MCF 10A (cell line): ENCODE measurements at regions not wholly inside any gene's neighbourhood (a gene's known extent, or its start where the extent isn't known, plus 50 kb on each side); places are given as distances from the start of the nearest gene placed in this dataset.

Experiments
- BruUV-seq: library from RNA; stranded (reverse); fragments of 400-500 nt; replicated peaks from 2 replicates; lab custom pipeline; 2021; lab: Mats Ljungman, UMichigan
- CTCF ChIA-PET: fragments of 300-600 bp; sonication (Branson Sonifier 250); formaldehyde crosslinking; extraction: SDS; loops from one replicate; lab custom pipeline; 2021; ENCODE audit warnings: antibody characterized with exemption, inconsistent platforms; lab: Yijun Ruan, JAX
- POLR2A ChIA-PET: fragments of 300-600, 350-650 bp; sonication (Branson Sonifier 250); formaldehyde crosslinking; extraction: SDS; loops from one replicate; lab custom pipeline; 2020; ENCODE audit warnings: antibody characterized with exemption, inconsistent platforms; lab: Yijun Ruan, JAX
- DNase-seq: peaks from one replicate; pipeline ENCODE4 v3.0.0-alpha.2; 2018; ENCODE audit not compliant: unreplicated experiment
- H3K27ac Mint-ChIP-seq: one replicate; pipeline ENCODE4 v1.8.0; 2022; ENCODE audit warnings: mild to moderate bottlenecking, low read depth, mixed read lengths; ENCODE audit not compliant: unreplicated experiment
- H3K27me3 Mint-ChIP-seq: one replicate; pipeline ENCODE4 v1.8.0; 2022; ENCODE audit warnings: mixed read lengths; ENCODE audit not compliant: insufficient read depth, unreplicated experiment
- H3K36me3 Mint-ChIP-seq: one replicate; pipeline ENCODE4 v1.8.0; 2022; ENCODE audit warnings: mild to moderate bottlenecking, moderate library complexity, mixed read lengths; ENCODE audit not compliant: insufficient read depth, unreplicated experiment
- H3K4me1 Mint-ChIP-seq: one replicate; pipeline ENCODE4 v1.8.0; 2022; ENCODE audit warnings: mixed read lengths; ENCODE audit not compliant: insufficient read depth, unreplicated experiment
- H3K4me3 Mint-ChIP-seq: one replicate; pipeline ENCODE4 v1.8.0; 2022; ENCODE audit warnings: mild to moderate bottlenecking, moderate library complexity, mixed read lengths; ENCODE audit not compliant: unreplicated experiment
- H3K9me3 Mint-ChIP-seq: one replicate; pipeline ENCODE4 v1.8.0; 2022; ENCODE audit warnings: mixed read lengths; ENCODE audit not compliant: unreplicated experiment
- intact Hi-C: fragments of 100-400 bp; cut with micrococcal nuclease; formaldehyde crosslinking; loops from 2 replicates; pipeline ENCODE4 v1.14.1; 2022
- TF ChIP-seq, protein P1 (sequence below): fragments of 200-600 bp; IDR thresholded peaks from one replicate; pipeline ENCODE4 v1.8.0; 2022; ENCODE audit warnings: antibody characterized with exemption, mild to moderate bottlenecking; ENCODE audit not compliant: unreplicated experiment

DNA sequence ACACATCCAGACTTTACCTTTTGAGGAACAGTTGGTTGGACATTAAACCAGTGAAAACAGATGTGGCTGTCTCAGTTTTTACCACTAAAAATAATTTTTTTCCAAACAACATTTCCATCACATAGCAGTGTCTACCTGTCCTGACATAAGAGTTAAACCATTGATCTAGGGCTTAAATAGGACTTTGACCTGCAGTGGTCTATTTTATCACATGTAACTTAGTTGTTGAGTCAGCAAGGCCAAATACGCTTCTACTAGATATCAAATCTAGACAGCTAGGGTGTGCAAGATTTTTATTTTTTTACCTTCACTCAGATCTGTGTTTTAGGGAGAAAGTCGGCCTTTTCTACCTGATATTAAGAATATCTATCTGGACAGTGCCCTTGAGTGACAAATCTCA, 88.8 kb upstream of the ZFP64 start:
- intact Hi-C loops: no loop called here
- no peaks in the 10 kb centered on the region for H3K4me1 Mint-ChIP-seq
- H3K36me3 Mint-ChIP-seq: no peaks in the 10 kb centered on the region
- TF ChIP-seq, protein P1, sequence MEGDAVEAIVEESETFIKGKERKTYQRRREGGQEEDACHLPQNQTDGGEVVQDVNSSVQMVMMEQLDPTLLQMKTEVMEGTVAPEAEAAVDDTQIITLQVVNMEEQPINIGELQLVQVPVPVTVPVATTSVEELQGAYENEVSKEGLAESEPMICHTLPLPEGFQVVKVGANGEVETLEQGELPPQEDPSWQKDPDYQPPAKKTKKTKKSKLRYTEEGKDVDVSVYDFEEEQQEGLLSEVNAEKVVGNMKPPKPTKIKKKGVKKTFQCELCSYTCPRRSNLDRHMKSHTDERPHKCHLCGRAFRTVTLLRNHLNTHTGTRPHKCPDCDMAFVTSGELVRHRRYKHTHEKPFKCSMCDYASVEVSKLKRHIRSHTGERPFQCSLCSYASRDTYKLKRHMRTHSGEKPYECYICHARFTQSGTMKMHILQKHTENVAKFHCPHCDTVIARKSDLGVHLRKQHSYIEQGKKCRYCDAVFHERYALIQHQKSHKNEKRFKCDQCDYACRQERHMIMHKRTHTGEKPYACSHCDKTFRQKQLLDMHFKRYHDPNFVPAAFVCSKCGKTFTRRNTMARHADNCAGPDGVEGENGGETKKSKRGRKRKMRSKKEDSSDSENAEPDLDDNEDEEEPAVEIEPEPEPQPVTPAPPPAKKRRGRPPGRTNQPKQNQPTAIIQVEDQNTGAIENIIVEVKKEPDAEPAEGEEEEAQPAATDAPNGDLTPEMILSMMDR: no peak
- peaks cover 51% of the 10 kb centered on the region for H3K27me3 Mint-ChIP-seq
- no peaks in the 10 kb centered on the region for H3K9me3 Mint-ChIP-seq
- no peak for DNase-seq
- CTCF ChIA-PET: interaction anchor here (0.8 to 2.3 kb wide), 5 partner anchors 32 to 1267 kb away, joined by 3 to 11 read pairs (median 4); no protein-coding TSS in a partner anchor
- POLR2A ChIA-PET: interaction anchor here (1.8 kb wide), 1 partner anchor 89 kb away, joined by 3 read pairs; the partner anchor contains the start of gene ZFP64
- H3K4me3 Mint-ChIP-seq: no peak overlapping the region
- no TSS peak for BruUV-seq
- H3K27ac Mint-ChIP-seq: no peak overlapping the region

DNA sequence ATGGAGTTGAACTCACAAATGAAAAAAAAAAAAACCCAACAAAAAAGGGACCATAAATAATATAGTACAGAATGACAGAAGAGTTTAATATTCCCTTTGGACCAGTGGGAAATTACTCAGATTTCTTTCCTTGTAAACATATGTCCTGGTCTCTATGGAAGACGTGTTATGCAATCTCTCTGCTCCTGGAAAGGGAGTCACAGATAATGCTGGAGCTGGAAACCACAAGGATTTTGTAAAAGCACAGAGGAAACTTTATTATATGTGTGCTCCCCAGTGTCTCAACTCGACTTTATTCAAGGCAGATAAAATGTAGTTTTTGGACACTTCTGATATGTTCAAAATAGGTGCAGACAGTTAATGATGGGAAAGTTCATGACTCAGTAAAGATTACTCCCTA, 88.1 kb upstream of the ZFP64 start:
- CTCF ChIA-PET: interaction anchor here (0.6 to 0.8 kb wide), 2 partner anchors 29 to 1268 kb away, joined by 3 to 4 read pairs; no protein-coding TSS in a partner anchor
- intact Hi-C loops: no loop called here
- Mint-ChIP-seq H3K27ac (no peak overlapping the region), H3K36me3 (no peaks in the 10 kb centered on the region), H3K4me3 (no peak overlapping the region), H3K4me1 (no peaks in the 10 kb centered on the region), H3K27me3 (peaks cover 44% of the 10 kb centered on the region), H3K9me3 (no peaks in the 10 kb centered on the region)
- DNase-seq: peak; percentile 27
- POLR2A ChIA-PET: interaction anchor here (1.8 kb wide), 1 partner anchor 88 kb away, joined by 3 read pairs; the partner anchor contains the start of gene ZFP64
- no TSS peak for BruUV-seq
- TF ChIP-seq, protein P1: no peak

DNA sequence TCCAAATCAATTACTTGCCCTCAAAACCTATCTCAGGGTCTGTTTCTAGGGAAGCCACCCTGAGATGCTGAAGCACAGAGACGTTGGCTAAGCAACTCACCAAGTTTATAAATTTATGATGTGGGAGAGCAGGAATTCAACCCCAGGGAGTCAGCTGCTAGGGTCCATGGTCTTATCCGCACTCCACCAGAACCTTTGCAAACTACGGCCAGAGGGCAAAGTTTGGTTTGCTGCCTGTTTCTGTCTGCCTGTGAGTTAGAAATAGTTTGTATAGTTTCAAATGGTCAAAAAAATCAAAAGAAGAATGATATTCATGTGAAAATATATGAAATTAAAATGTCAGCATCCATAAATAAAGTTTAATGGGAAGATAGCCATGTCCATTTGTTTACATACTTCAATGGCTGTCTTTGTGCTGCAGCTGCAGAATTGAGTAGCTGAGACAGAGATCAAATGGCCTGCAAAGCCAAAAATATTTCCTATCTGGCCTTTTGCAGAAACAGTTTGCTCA, 83.7 kb upstream of the ZFP64 start:
- no TSS peak for BruUV-seq
- H3K4me3 Mint-ChIP-seq: no peak overlapping the region
- H3K36me3 Mint-ChIP-seq: no peaks in the 10 kb centered on the region
- no peak overlapping the region for H3K27ac Mint-ChIP-seq
- TF ChIP-seq, protein P1: no peak
- no peak for DNase-seq
- ChIA-PET CTCF (interaction anchor here (1.1 to 1.7 kb wide), 2 partner anchors 37 to 76 kb away, joined by 3 to 7 read pairs; no protein-coding TSS in a partner anchor), POLR2A (interaction anchor here (1.5 kb wide), 1 partner anchor 37 kb away, joined by 3 read pairs; no protein-coding TSS in a partner anchor)
- H3K9me3 Mint-ChIP-seq: no peaks in the 10 kb centered on the region
- peaks cover 18% of the 10 kb centered on the region for H3K27me3 Mint-ChIP-seq
- intact Hi-C loops: no loop called here
- H3K4me1 Mint-ChIP-seq: no peaks in the 10 kb centered on the region

DNA sequence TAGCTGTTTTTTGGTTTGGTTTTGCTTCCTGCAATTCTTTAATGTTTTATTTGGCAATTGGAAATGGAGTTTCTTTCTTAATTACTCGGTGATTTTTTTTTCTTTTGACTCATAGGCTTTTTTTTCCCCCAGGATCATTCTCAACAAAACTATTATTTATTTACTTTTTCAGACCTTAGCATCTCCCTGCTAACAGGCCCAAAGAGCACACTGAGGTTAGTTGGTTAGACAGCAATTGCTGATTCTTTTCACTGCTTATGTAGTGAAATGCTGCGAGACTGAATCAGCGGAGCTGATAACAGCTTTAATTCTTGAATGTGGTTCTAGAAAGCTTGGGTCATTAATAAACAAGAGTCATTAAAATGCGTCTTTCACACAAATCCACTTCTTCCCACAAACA, 79.1 kb upstream of the ZFP64 start:
- H3K27ac Mint-ChIP-seq: no peak overlapping the region
- BruUV-seq: no TSS peak
- POLR2A ChIA-PET: no interaction called here
- no peaks in the 10 kb centered on the region for H3K4me1 Mint-ChIP-seq
- DNase-seq: no peak
- intact Hi-C loops: no loop called here
- TF ChIP-seq, protein P1: no peak
- no peak overlapping the region for H3K4me3 Mint-ChIP-seq
- peaks cover 16% of the 10 kb centered on the region for H3K27me3 Mint-ChIP-seq
- H3K36me3 Mint-ChIP-seq: no peaks in the 10 kb centered on the region
- no peaks in the 10 kb centered on the region for H3K9me3 Mint-ChIP-seq
- CTCF ChIA-PET: interaction anchor here (0.8 kb wide), 1 partner anchor 11 kb away, joined by 3 read pairs; no protein-coding TSS in a partner anchor
